ENCODE measurements at regions not wholly inside any gene's neighbourhood (a gene's known extent, or its start where the extent isn't known, plus 50 kb on each side); places are given as distances from the start of the nearest gene placed in this dataset.

DNA sequence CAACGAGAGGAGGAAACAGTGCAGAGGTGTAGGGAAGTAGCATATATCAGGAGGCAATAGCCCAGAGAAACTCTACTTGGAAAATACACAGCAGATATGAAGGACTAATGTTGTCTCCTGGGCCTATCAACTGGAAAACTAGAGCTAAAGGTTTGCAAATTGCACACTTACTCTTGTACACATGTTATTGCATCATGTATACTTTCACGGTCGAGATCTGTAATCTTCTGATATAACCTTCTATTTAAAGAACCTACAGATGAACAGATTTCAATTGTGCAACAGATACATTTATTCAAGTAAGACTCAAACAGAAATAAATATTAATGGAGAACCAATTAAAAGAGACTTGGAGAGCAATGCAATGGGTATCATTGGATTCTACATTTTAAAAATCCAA is 256.3 kb upstream of the TMEM161B start:
- no peaks in the 10 kb centered on the region for H3K9me3 ChIP-seq (ENCODE audit: control insufficient read depth in 4 of 4, low read length in 3 of 4)
- DNase-seq (ENCODE audit: low spot score) = no peak
- H3K27me3 ChIP-seq (ENCODE audit: control insufficient read depth in 4 of 4, insufficient read depth in 4 of 4, low read length in 3 of 4) = no peaks in the 10 kb centered on the region
- H3K4me3 ChIP-seq (ENCODE audit: low read depth in 1 of 3, low read length in 3 of 3) = no peak overlapping the region
- TF ChIP-seq RAD21 (IDR thresholded peaks at IDR 0.05) = no peak
- TF ChIP-seq, protein P1, sequence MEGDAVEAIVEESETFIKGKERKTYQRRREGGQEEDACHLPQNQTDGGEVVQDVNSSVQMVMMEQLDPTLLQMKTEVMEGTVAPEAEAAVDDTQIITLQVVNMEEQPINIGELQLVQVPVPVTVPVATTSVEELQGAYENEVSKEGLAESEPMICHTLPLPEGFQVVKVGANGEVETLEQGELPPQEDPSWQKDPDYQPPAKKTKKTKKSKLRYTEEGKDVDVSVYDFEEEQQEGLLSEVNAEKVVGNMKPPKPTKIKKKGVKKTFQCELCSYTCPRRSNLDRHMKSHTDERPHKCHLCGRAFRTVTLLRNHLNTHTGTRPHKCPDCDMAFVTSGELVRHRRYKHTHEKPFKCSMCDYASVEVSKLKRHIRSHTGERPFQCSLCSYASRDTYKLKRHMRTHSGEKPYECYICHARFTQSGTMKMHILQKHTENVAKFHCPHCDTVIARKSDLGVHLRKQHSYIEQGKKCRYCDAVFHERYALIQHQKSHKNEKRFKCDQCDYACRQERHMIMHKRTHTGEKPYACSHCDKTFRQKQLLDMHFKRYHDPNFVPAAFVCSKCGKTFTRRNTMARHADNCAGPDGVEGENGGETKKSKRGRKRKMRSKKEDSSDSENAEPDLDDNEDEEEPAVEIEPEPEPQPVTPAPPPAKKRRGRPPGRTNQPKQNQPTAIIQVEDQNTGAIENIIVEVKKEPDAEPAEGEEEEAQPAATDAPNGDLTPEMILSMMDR (IDR thresholded peaks at IDR 0.05; ENCODE audit: low read depth, low read length, missing input control) = no peak
- no peak for TF ChIP-seq GABPA (IDR thresholded peaks at IDR 0.05 in 1 of 2, conservative IDR thresholded peaks at IDR 0.05 in 1 of 2)
- TF ChIP-seq SP1 (IDR thresholded peaks at IDR 0.05) = no peak
- TF ChIP-seq HNF4A (conservative IDR thresholded peaks at IDR 0.05) = no peak
- no peak for TF ChIP-seq YY1 (IDR thresholded peaks at IDR 0.05)
- no peak for TF ChIP-seq NR2F2 (IDR thresholded peaks at IDR 0.05)
- no peak for TF ChIP-seq FOXA1 (IDR thresholded peaks at IDR 0.05)
- TF ChIP-seq, protein P2, sequence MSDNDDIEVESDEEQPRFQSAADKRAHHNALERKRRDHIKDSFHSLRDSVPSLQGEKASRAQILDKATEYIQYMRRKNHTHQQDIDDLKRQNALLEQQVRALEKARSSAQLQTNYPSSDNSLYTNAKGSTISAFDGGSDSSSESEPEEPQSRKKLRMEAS (IDR thresholded peaks at IDR 0.05) = no peak
- TF ChIP-seq FOXA2 (IDR thresholded peaks at IDR 0.05) = no peak
- TF ChIP-seq JUND (IDR thresholded peaks at IDR 0.05) = no peak
- TF ChIP-seq EGR1 (IDR thresholded peaks at IDR 0.05; ENCODE audit: low read depth in 2 of 2) = no peak
- TF ChIP-seq, protein P3, sequence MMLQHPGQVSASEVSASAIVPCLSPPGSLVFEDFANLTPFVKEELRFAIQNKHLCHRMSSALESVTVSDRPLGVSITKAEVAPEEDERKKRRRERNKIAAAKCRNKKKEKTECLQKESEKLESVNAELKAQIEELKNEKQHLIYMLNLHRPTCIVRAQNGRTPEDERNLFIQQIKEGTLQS (IDR thresholded peaks at IDR 0.05) = no peak
- TF ChIP-seq TAF1 (conservative IDR thresholded peaks at IDR 0.05) = no peak
- no peak for TF ChIP-seq RXRA (IDR thresholded peaks at IDR 0.05)
- TF ChIP-seq, protein P4, sequence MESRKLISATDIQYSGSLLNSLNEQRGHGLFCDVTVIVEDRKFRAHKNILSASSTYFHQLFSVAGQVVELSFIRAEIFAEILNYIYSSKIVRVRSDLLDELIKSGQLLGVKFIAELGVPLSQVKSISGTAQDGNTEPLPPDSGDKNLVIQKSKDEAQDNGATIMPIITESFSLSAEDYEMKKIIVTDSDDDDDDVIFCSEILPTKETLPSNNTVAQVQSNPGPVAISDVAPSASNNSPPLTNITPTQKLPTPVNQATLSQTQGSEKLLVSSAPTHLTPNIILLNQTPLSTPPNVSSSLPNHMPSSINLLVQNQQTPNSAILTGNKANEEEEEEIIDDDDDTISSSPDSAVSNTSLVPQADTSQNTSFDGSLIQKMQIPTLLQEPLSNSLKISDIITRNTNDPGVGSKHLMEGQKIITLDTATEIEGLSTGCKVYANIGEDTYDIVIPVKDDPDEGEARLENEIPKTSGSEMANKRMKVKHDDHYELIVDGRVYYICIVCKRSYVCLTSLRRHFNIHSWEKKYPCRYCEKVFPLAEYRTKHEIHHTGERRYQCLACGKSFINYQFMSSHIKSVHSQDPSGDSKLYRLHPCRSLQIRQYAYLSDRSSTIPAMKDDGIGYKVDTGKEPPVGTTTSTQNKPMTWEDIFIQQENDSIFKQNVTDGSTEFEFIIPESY (IDR thresholded peaks at IDR 0.05) = no peak
- no peak overlapping the region for H3K9ac ChIP-seq (ENCODE audit: low read depth in 1 of 2, low read length in 2 of 2)
- whole genome bisulfite sequencing = 75% methylated on average over 3 of the region's 3 CpGs
- no peaks in the 10 kb centered on the region for H3K36me3 ChIP-seq (ENCODE audit: control insufficient read depth in 4 of 4, insufficient read depth in 3 of 4, low read depth in 1 of 4, low read length in 3 of 4)
- no peak overlapping the region for H3K27ac ChIP-seq (ENCODE audit: low read depth in 1 of 2, low read length in 2 of 2)
- H3K4me1 ChIP-seq (ENCODE audit: control insufficient read depth in 4 of 4, insufficient read depth in 4 of 4, low read length in 3 of 4) = no peaks in the 10 kb centered on the region

DNA sequence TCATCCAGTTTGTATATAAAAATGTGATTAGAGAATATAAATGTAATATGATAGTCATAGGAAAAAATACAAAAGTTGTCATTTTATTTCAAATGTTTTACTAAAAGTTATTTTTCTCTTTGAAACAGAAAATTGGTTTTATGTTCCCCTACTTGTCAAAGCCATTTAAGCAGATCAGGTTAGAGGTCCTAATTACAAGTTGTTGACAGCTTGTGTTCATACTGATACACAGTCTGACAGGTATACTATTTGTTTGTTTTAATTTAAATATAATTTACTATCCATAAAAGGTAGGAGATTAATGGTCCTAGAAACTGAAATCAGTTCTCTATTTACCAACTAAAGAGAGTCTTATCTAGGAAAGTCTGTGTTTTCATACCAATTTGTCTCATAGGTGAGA is 250.4 kb upstream of the TMEM161B start:
- DNase-seq (ENCODE audit: low spot score) = no peak

More for the DNA sequence above, 250.4 kb upstream of the TMEM161B start:
- Histone ChIP-seq H3K4me3 (ENCODE audit: low read depth in 1 of 3, low read length in 3 of 3) (no peak overlapping the region), H3K4me1 (ENCODE audit: control insufficient read depth in 4 of 4, insufficient read depth in 4 of 4, low read length in 3 of 4) (peaks cover 0 to 2% (median 0%) of the 10 kb centered on the region in 4 donors), H3K27ac (ENCODE audit: low read depth in 1 of 2, low read length in 2 of 2) (no peak overlapping the region), H3K36me3 (ENCODE audit: control insufficient read depth in 4 of 4, insufficient read depth in 3 of 4, low read depth in 1 of 4, low read length in 3 of 4) (no peaks in the 10 kb centered on the region), H3K9ac (ENCODE audit: low read depth in 1 of 2, low read length in 2 of 2) (no peak overlapping the region), H3K27me3 (ENCODE audit: control insufficient read depth in 4 of 4, insufficient read depth in 4 of 4, low read length in 3 of 4) (no peaks in the 10 kb centered on the region), H3K9me3 (ENCODE audit: control insufficient read depth in 4 of 4, low read length in 3 of 4) (no peaks in the 10 kb centered on the region)
- TF ChIP-seq, protein P2 (IDR thresholded peaks at IDR 0.05) = no peak
- TF ChIP-seq, protein P3 (IDR thresholded peaks at IDR 0.05) = no peak
- TF ChIP-seq, protein P5, sequence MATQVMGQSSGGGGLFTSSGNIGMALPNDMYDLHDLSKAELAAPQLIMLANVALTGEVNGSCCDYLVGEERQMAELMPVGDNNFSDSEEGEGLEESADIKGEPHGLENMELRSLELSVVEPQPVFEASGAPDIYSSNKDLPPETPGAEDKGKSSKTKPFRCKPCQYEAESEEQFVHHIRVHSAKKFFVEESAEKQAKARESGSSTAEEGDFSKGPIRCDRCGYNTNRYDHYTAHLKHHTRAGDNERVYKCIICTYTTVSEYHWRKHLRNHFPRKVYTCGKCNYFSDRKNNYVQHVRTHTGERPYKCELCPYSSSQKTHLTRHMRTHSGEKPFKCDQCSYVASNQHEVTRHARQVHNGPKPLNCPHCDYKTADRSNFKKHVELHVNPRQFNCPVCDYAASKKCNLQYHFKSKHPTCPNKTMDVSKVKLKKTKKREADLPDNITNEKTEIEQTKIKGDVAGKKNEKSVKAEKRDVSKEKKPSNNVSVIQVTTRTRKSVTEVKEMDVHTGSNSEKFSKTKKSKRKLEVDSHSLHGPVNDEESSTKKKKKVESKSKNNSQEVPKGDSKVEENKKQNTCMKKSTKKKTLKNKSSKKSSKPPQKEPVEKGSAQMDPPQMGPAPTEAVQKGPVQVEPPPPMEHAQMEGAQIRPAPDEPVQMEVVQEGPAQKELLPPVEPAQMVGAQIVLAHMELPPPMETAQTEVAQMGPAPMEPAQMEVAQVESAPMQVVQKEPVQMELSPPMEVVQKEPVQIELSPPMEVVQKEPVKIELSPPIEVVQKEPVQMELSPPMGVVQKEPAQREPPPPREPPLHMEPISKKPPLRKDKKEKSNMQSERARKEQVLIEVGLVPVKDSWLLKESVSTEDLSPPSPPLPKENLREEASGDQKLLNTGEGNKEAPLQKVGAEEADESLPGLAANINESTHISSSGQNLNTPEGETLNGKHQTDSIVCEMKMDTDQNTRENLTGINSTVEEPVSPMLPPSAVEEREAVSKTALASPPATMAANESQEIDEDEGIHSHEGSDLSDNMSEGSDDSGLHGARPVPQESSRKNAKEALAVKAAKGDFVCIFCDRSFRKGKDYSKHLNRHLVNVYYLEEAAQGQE (IDR thresholded peaks at IDR 0.05) = no peak
- no peak for TF ChIP-seq RAD21 (IDR thresholded peaks at IDR 0.05)
- TF ChIP-seq NR2F2 (IDR thresholded peaks at IDR 0.05) = no peak
- no peak for TF ChIP-seq RXRA (IDR thresholded peaks at IDR 0.05)
- TF ChIP-seq, protein P1 (IDR thresholded peaks at IDR 0.05; ENCODE audit: low read depth, low read length, missing input control) = no peak
- TF ChIP-seq, protein P4 (IDR thresholded peaks at IDR 0.05) = no peak
- TF ChIP-seq GABPA (IDR thresholded peaks at IDR 0.05 in 1 of 2, conservative IDR thresholded peaks at IDR 0.05 in 1 of 2) = no peak
- TF ChIP-seq FOXA1 (IDR thresholded peaks at IDR 0.05) = no peak
- TF ChIP-seq FOXA2 (IDR thresholded peaks at IDR 0.05) = no peak
- TF ChIP-seq YY1 (IDR thresholded peaks at IDR 0.05) = no peak
- no peak for TF ChIP-seq JUND (IDR thresholded peaks at IDR 0.05)
- no peak for TF ChIP-seq HNF4G (IDR thresholded peaks at IDR 0.05)
